Epithelial cell of esophagus (primary cell): ENCODE measurements at regions not wholly inside any gene's neighbourhood (a gene's known extent, or its start where the extent isn't known, plus 50 kb on each side); places are given as distances from the start of the nearest gene placed in this dataset.

Source experiments
- DNase-seq: peaks from one replicate; pipeline ENCODE4 v3.0.0; 2010; ENCODE audit warnings: low read depth
- H3K4me3 ChIP-seq: 2 replicates; pipeline ENCODE4 v1.5.1; 2011; ENCODE audit warnings: mild to moderate bottlenecking, low read length, control low read depth
- CTCF ChIP-seq: IDR thresholded peaks from 2 replicates; pipeline ENCODE4 v1.5.1; 2011; ENCODE audit warnings: low read depth, mild to moderate bottlenecking, low read length, control low read depth, inconsistent platforms; ENCODE audit not compliant: insufficient read depth; ENCODE audit errors: missing control alignments

DNA sequence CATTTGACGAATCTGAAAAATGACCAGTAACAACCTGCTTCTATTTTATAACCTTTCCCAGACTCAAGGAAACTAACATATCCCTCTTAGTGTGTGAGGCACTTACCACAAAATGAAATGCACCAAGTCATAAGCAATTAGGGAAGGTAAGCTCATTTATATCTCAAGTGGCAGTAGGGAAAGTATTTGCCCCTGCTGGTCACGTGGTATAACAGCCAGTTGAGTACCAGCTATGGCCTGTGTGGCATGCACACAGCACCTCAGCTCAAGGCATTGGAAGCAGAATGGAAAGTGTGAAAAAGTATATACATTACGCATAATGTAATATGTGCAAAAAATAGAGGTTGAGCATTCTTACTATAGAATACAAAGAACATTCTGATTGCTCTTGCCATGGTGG, 178.3 kb upstream of the GYPA start:
- DNase-seq: no peak
- no peak overlapping the region for H3K4me3 ChIP-seq
- TF ChIP-seq CTCF: peak; percentile 21

- no peak for TF ChIP-seq CTCF
- DNase-seq: no peak
- H3K4me3 ChIP-seq: no peak overlapping the region
Observed at GRCh38 chr4:144336633-144337032, 196.1 kb upstream of the GYPA start.

DNA sequence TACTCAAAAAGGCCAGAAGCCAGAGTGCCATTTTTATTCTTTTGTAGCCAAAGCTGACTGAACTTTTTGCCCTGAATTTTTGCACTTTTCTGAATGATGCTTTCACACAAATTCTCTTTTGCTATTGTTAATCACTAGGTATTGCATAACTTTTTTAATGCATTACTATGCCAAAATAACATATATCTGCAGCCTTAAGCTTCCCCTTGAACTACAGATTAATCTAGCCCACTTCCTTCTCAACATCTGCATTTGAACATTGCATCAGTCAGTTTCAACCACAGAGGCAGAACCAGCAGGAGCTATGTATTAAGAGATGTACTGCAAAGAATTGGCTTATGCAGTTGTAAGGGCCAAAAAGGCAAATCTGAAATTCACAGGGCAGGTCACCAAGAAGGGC, 197.6 kb upstream of the GYPA start:
- no peak for TF ChIP-seq CTCF
- no peak overlapping the region for H3K4me3 ChIP-seq
- DNase-seq: no peak

DNA sequence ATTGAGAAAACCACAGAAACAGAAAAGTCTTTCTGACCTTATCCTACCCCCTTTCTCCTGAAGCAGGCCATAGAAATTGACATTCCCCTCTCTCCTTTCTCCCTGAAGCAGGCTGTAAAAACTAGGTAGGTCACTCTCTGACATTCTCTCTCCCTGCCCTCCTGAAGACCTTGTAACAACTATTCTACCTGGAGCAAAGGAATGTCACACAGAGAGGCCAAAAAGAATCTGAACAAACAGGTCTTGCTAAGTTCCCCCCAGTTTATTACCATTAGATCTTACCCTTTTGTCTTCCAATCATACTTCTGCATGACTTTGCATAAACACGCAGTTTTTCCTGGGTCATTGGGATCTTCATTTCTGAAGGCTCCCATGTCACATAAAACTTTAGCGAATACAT, 198.3 kb upstream of the GYPA start:
- TF ChIP-seq CTCF: no peak
- no peak overlapping the region for H3K4me3 ChIP-seq
- no peak for DNase-seq

- DNase-seq: no peak
- no peak overlapping the region for H3K4me3 ChIP-seq
- TF ChIP-seq CTCF: no peak
Observed at GRCh38 chr4:144340931-144341330, 200.4 kb upstream of the GYPA start.

- TF ChIP-seq CTCF: no peak
- no peak for DNase-seq
- H3K4me3 ChIP-seq: no peak overlapping the region
Observed at GRCh38 chr4:144342949-144343760, 202.6 kb upstream of the GYPA start.

DNA sequence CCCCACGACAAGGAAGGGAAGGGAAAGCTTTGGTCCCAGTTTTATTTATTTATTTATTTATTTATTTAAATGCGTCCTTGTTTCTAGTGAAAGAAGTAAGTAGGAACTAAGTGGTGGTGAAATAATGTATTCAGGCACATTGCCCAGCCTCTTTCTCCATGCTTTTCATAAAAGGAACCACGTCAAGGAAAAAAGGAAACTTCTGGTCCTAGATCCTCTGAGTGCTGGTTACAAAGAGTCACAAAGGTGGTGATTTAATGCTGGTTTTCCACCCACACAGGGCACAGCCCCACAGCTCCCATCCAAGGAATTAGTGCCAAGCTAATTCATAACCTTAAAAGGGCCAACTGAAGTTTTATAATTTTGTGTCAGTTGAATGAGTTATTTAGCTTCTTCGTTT, 206.6 kb upstream of the GYPA start:
- no peak for TF ChIP-seq CTCF
- DNase-seq: no peak
- H3K4me3 ChIP-seq: no peak overlapping the region
